ENCODE measurements at regions not wholly inside any gene's neighbourhood (a gene's known extent, or its start where the extent isn't known, plus 50 kb on each side); places are given as distances from the start of the nearest gene placed in this dataset.

- no peak overlapping the region for H3K4me3 ChIP-seq (replicated peaks; ENCODE audit: low read depth, low read length)
- no peaks in the 10 kb centered on the region for H3K36me3 ChIP-seq (ENCODE audit: control insufficient read depth, insufficient read depth, low read length)
- no peaks in the 10 kb centered on the region for H3K27me3 ChIP-seq (replicated peaks; ENCODE audit: control insufficient read depth, insufficient read depth, low read length)
- no peak for TF ChIP-seq CTCF (IDR thresholded peaks at IDR 0.05; ENCODE audit: insufficient read depth, low read length, poor library complexity, severe bottlenecking)
- no peak for DNase-seq (ENCODE audit: extremely low read depth, insufficient read length)
Measured at GRCh38 chr13:73411067-73411809, 352.4 kb downstream of the KLF5 start.

GRCh38 chr13:73406454-73406853 lies 347.6 kb downstream of the KLF5 start:
- H3K36me3 ChIP-seq (ENCODE audit: control insufficient read depth, insufficient read depth, low read length) = no peaks in the 10 kb centered on the region
- H3K4me3 ChIP-seq (replicated peaks; ENCODE audit: low read depth, low read length) = no peak overlapping the region
- TF ChIP-seq CTCF (IDR thresholded peaks at IDR 0.05; ENCODE audit: insufficient read depth, low read length, poor library complexity, severe bottlenecking) = no peak
- H3K27me3 ChIP-seq (replicated peaks; ENCODE audit: control insufficient read depth, insufficient read depth, low read length) = no peaks in the 10 kb centered on the region
- no peak for DNase-seq (ENCODE audit: extremely low read depth, insufficient read length)

- H3K36me3 ChIP-seq (ENCODE audit: control insufficient read depth, insufficient read depth, low read length) = no peaks in the 10 kb centered on the region
- no peaks in the 10 kb centered on the region for H3K27me3 ChIP-seq (replicated peaks; ENCODE audit: control insufficient read depth, insufficient read depth, low read length)
- TF ChIP-seq CTCF (IDR thresholded peaks at IDR 0.05; ENCODE audit: insufficient read depth, low read length, poor library complexity, severe bottlenecking) = no peak
- no peak for DNase-seq (ENCODE audit: extremely low read depth, insufficient read length)
- H3K4me3 ChIP-seq (replicated peaks; ENCODE audit: low read depth, low read length) = no peak overlapping the region
Measured at GRCh38 chr13:73404581-73404980, 345.8 kb downstream of the KLF5 start.

GRCh38 chr13:73403355-73404120 lies 344.7 kb downstream of the KLF5 start:
- no peaks in the 10 kb centered on the region for H3K27me3 ChIP-seq (replicated peaks; ENCODE audit: control insufficient read depth, insufficient read depth, low read length)
- H3K4me3 ChIP-seq (replicated peaks; ENCODE audit: low read depth, low read length) = no peak overlapping the region
- no peaks in the 10 kb centered on the region for H3K36me3 ChIP-seq (ENCODE audit: control insufficient read depth, insufficient read depth, low read length)
- DNase-seq (ENCODE audit: extremely low read depth, insufficient read length) = no peak
- no peak for TF ChIP-seq CTCF (IDR thresholded peaks at IDR 0.05; ENCODE audit: insufficient read depth, low read length, poor library complexity, severe bottlenecking)

GRCh38 chr13:73401769-73402168 lies 343.0 kb downstream of the KLF5 start:
- no peak for TF ChIP-seq CTCF (IDR thresholded peaks at IDR 0.05; ENCODE audit: insufficient read depth, low read length, poor library complexity, severe bottlenecking)
- Histone ChIP-seq H3K27me3 (replicated peaks; ENCODE audit: control insufficient read depth, insufficient read depth, low read length) (no peaks in the 10 kb centered on the region), H3K36me3 (ENCODE audit: control insufficient read depth, insufficient read depth, low read length) (no peaks in the 10 kb centered on the region), H3K4me3 (replicated peaks; ENCODE audit: low read depth, low read length) (no peak overlapping the region)
- no peak for DNase-seq (ENCODE audit: extremely low read depth, insufficient read length)
